ENCODE measurements at regions not wholly inside any gene's neighbourhood (a gene's known extent, or its start where the extent isn't known, plus 50 kb on each side); places are given as distances from the start of the nearest gene placed in this dataset.

DNA sequence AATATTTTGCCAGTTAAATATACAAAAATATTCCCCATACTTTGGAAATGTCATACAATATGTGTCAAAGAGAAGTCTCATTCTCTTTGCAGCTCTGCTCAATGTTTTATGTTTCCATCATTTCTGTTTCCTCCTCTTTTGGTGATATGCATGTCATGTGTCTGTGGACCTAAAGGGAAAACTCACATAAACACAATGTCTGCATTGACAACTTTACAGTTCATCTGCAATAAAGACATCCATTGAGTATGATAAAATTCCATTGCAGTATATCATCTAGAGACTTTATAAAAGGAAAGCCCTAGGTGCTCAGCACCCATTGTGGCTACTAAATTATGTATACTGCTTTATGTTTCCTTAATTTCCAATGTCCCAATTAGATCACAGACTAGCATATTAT lies 461.3 kb upstream of the FAT3 start:
- Mint-ChIP-seq H3K27me3 (no peaks in the 10 kb centered on the region), H3K27ac (no peak overlapping the region), H3K9me3 (peaks cover 0 to 3% of the 10 kb centered on the region in 2 donors), H3K4me1 (no peaks in the 10 kb centered on the region), H3K36me3 (no peaks in the 10 kb centered on the region), H3K4me3 (no peak overlapping the region)
- DNase-seq, result no peak
- ATAC-seq (replicated peaks), result no peak

DNA sequence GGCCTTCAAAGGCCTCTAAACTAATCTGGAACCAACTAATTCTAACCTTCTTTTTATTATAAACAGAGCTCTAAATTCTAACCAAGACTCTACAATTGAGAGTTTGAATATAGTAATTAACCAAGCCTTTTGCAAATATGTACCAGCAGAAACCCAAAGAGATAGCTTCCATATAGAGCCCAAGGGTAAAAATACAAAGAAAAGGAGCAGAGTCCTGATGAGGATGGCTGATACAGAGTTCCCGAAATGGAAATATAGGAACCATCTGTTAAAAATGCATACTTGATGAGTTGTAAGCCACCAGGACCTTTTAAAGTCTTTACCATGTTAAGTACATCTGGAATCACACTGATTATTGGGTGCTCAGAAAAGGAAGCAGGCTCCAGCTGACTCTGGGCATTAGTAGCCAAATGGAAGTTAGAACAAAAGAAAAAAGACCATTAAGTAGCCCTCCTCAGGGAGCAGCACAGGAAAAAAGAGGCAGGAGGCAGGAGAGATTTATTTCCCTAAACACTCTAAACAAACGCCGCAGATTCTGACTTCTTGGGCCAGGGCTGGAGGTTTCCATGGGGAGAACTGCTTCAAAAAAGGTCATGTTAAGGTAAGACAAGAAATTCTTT lies 463.1 kb upstream of the FAT3 start:
- Mint-ChIP-seq H3K4me1 (no peaks in the 10 kb centered on the region), H3K9me3 (peaks cover 0 to 3% of the 10 kb centered on the region in 2 donors), H3K27ac (no peak overlapping the region), H3K4me3 (no peak overlapping the region), H3K36me3 (no peaks in the 10 kb centered on the region), H3K27me3 (no peaks in the 10 kb centered on the region)
- ATAC-seq (replicated peaks) (no peak), DNase-seq (no peak)

GRCh38 chr11:91756829-91757480 lies 467.7 kb upstream of the FAT3 start:
- ATAC-seq (replicated peaks) (no peak), DNase-seq (no peak)
- H3K27me3 Mint-ChIP-seq, result no peaks in the 10 kb centered on the region
- H3K36me3 Mint-ChIP-seq, result no peaks in the 10 kb centered on the region
- no peak overlapping the region for H3K27ac Mint-ChIP-seq
- no peak overlapping the region for H3K4me3 Mint-ChIP-seq
- no peaks in the 10 kb centered on the region for H3K4me1 Mint-ChIP-seq
- peaks cover 0 to 1% of the 10 kb centered on the region in 2 donors for H3K9me3 Mint-ChIP-seq

GRCh38 chr11:91755951-91756707 lies 468.5 kb upstream of the FAT3 start:
- no peaks in the 10 kb centered on the region for H3K27me3 Mint-ChIP-seq
- H3K36me3 Mint-ChIP-seq, result no peaks in the 10 kb centered on the region
- no peak overlapping the region for H3K4me3 Mint-ChIP-seq
- no peaks in the 10 kb centered on the region for H3K4me1 Mint-ChIP-seq
- H3K9me3 Mint-ChIP-seq, result peaks cover under 1 to 1% of the 10 kb centered on the region in 2 donors
- DNase-seq (no peak), ATAC-seq (replicated peaks) (no peak)
- H3K27ac Mint-ChIP-seq, result no peak overlapping the region

DNA sequence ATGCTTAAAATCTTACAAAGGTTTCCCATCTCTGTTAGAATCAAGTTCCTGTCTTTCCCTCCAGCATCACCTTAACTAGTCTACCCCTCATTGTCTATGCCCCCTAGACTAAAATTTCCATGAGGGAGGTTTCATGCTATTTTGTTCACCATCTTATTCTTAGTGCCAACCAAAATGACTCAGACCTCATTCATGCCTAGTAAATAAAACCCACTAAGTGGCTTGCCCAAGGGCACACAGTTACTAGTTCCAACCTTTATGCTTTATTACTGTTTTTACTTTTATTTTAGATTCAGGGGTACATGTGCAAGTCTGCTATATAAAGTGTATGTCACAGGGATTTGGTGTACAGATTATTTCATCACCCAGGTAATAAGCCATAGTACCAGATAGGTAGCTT lies 469.1 kb upstream of the FAT3 start:
- DNase-seq (no peak), ATAC-seq (replicated peaks) (no peak)
- Mint-ChIP-seq H3K27ac (no peak overlapping the region), H3K36me3 (no peaks in the 10 kb centered on the region), H3K4me1 (no peaks in the 10 kb centered on the region), H3K4me3 (no peak overlapping the region), H3K9me3 (peaks cover 3 to 6% of the 10 kb centered on the region in 2 donors), H3K27me3 (no peaks in the 10 kb centered on the region)

- no peak for ATAC-seq (replicated peaks)
- Mint-ChIP-seq H3K9me3 (peaks cover 6% of the 10 kb centered on the region in 2 donors), H3K4me3 (no peak overlapping the region), H3K36me3 (no peaks in the 10 kb centered on the region), H3K27ac (no peak overlapping the region), H3K4me1 (no peaks in the 10 kb centered on the region), H3K27me3 (no peaks in the 10 kb centered on the region)
- no peak for DNase-seq
Observed at GRCh38 chr11:91749251-91749650, 475.4 kb upstream of the FAT3 start.

DNA sequence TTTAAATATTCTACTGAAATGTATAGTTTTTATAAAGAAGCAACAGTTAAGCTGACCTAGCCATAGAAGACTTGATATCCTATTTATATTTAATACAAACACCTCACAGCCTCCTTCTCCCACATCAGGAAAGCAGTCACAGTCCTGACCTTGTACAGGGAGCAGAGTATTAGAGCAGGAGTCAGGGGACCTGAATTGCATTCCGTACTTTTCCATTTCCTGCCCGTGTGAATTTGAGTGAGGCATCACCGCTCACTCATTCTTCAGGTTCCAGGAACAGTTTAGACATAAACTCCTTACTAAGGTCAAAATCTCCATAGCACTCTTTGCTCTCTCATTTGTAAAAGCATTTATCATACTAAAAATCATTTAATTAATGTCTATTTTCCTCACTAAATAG lies 482.5 kb upstream of the FAT3 start:
- H3K4me3 Mint-ChIP-seq, result no peak overlapping the region
- no peaks in the 10 kb centered on the region for H3K4me1 Mint-ChIP-seq
- H3K36me3 Mint-ChIP-seq, result no peaks in the 10 kb centered on the region
- DNase-seq (no peak), ATAC-seq (replicated peaks) (no peak)
- peaks cover 5 to 11% of the 10 kb centered on the region in 2 donors for H3K9me3 Mint-ChIP-seq
- no peaks in the 10 kb centered on the region for H3K27me3 Mint-ChIP-seq
- H3K27ac Mint-ChIP-seq, result no peak overlapping the region

GRCh38 chr11:91731051-91731450 lies 493.6 kb upstream of the FAT3 start:
- no peaks in the 10 kb centered on the region for H3K27me3 Mint-ChIP-seq
- peaks cover 16 to 17% of the 10 kb centered on the region in 2 donors for H3K9me3 Mint-ChIP-seq
- no peak overlapping the region for H3K4me3 Mint-ChIP-seq
- H3K27ac Mint-ChIP-seq, result no peak overlapping the region
- no peak for ATAC-seq (replicated peaks)
- no peaks in the 10 kb centered on the region for H3K4me1 Mint-ChIP-seq
- H3K36me3 Mint-ChIP-seq, result no peaks in the 10 kb centered on the region
- DNase-seq, result no peak

GRCh38 chr11:91730620-91731019 lies 494.0 kb upstream of the FAT3 start:
- H3K4me3 Mint-ChIP-seq, result no peak overlapping the region
- H3K9me3 Mint-ChIP-seq, result peaks cover 15% of the 10 kb centered on the region in 2 donors
- H3K4me1 Mint-ChIP-seq, result no peaks in the 10 kb centered on the region
- H3K36me3 Mint-ChIP-seq, result no peaks in the 10 kb centered on the region
- no peak for ATAC-seq (replicated peaks)
- DNase-seq, result no peak
- H3K27ac Mint-ChIP-seq, result no peak overlapping the region
- H3K27me3 Mint-ChIP-seq, result no peaks in the 10 kb centered on the region

GRCh38 chr11:91730057-91730456 lies 494.6 kb upstream of the FAT3 start:
- no peaks in the 10 kb centered on the region for H3K4me1 Mint-ChIP-seq
- H3K27ac Mint-ChIP-seq, result no peak overlapping the region
- no peaks in the 10 kb centered on the region for H3K36me3 Mint-ChIP-seq
- H3K4me3 Mint-ChIP-seq, result no peak overlapping the region
- DNase-seq, result no peak
- ATAC-seq (replicated peaks), result no peak
- peaks cover 9 to 10% of the 10 kb centered on the region in 2 donors for H3K9me3 Mint-ChIP-seq
- H3K27me3 Mint-ChIP-seq, result no peaks in the 10 kb centered on the region

- no peak for DNase-seq
- Mint-ChIP-seq H3K9me3 (peaks cover 5% of the 10 kb centered on the region in 2 donors), H3K36me3 (no peaks in the 10 kb centered on the region), H3K27ac (no peak overlapping the region), H3K4me1 (no peaks in the 10 kb centered on the region), H3K4me3 (no peak overlapping the region), H3K27me3 (no peaks in the 10 kb centered on the region)
- ATAC-seq (replicated peaks), result no peak
Observed at GRCh38 chr11:91717169-91717568, 507.4 kb upstream of the FAT3 start.

DNA sequence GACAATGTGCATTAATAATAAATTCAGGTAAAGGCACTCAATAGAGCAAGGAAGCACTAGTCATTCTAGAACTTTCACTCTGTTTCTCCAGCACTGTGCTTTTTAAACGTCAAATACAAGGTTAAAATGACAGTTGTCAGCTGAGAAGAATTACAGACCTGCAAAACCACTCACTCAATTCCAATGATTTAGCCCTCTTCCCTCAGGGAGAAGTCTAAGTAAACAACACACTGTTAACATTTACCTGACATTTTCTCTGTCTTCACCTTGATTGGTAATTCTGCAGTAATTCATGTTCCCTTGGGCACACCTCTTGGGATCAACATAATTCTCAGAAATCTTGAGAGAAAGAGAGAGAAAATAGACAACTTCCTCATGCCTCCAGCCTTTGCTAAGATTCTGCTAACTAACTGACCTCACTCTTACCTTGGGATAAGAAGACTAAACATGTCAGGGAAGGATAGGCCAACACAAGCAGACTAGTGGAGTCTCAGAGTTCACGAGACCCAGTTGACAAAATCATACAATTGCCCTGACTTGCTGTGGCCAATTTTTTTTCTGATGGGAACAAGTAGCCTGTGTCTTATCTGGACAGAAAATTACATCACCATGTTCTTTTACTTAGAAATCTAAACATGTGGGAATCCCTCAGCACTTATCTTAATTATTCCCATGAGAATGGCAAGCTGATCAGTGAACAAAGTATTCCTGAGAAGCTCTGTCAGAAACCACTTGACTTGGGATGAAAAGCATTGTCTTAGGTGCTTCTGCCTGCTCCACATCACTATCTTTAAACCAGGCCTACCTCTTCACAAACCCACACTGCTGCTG lies 516.8 kb upstream of the FAT3 start:
- DNase-seq, result no peak
- Mint-ChIP-seq H3K4me3 (no peak overlapping the region), H3K27ac (no peak overlapping the region), H3K36me3 (no peaks in the 10 kb centered on the region), H3K27me3 (no peaks in the 10 kb centered on the region), H3K4me1 (no peaks in the 10 kb centered on the region), H3K9me3 (peaks cover 4 to 8% of the 10 kb centered on the region in 2 donors)
- ATAC-seq (replicated peaks), result no peak

DNA sequence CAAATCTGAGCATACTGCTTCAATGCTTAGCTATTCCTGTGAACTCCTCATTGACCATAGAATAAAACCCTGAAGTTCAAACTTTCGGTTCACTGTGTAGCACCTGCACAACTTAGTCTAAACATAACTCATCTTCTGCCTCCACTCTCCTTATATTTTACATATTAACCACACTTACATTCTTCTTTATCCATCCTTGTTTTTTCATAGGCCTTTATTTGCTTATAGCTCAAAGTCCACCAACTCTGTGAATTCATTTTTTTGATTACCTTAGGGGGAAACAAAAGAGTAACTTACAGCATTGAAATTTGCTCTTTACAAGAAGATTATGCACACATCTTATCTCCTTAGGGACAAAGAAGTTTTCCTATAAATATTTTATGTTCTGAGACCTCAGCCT lies 521.6 kb upstream of the FAT3 start:
- no peaks in the 10 kb centered on the region for H3K36me3 Mint-ChIP-seq
- no peaks in the 10 kb centered on the region for H3K4me1 Mint-ChIP-seq
- no peak overlapping the region for H3K27ac Mint-ChIP-seq
- peaks cover 3 to 4% of the 10 kb centered on the region in 2 donors for H3K9me3 Mint-ChIP-seq
- DNase-seq (no peak), ATAC-seq (replicated peaks) (no peak)
- no peak overlapping the region for H3K4me3 Mint-ChIP-seq
- H3K27me3 Mint-ChIP-seq, result no peaks in the 10 kb centered on the region

DNA sequence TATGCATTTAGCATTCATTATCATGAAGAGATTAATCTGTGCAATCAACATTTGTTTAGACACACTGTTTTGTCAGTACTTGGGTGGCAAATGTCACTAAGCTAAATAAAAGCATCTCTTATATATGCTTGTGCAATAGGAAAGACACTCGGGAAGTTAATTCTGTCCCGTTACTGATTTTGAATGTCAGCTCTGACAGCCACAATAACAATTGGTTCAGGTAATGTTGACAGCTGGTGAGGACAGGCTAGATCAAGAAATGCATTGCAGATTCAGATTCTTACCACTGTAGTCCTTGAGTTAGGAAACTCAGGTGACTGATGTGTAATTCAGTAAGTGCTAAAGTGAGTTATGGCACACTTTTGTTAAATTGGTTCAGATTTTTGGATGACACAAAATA lies 523.8 kb upstream of the FAT3 start:
- ATAC-seq (replicated peaks) (no peak), DNase-seq (no peak)
- Mint-ChIP-seq H3K9me3 (peaks cover 0 to 1% of the 10 kb centered on the region in 2 donors), H3K4me1 (no peaks in the 10 kb centered on the region), H3K4me3 (no peak overlapping the region), H3K36me3 (no peaks in the 10 kb centered on the region), H3K27me3 (no peaks in the 10 kb centered on the region), H3K27ac (no peak overlapping the region)

All from stimulated activated naive B cell treated with anti-CD40 and anti-IgM and Interleukin-4, amounts not matched to agents 10 μg/mL and 1 μg/mL and 100 μg/mL, for 72 hours (primary cell).